ENCODE measurements at regions not wholly inside any gene's neighbourhood (a gene's known extent, or its start where the extent isn't known, plus 50 kb on each side); places are given as distances from the start of the nearest gene placed in this dataset.

DNA sequence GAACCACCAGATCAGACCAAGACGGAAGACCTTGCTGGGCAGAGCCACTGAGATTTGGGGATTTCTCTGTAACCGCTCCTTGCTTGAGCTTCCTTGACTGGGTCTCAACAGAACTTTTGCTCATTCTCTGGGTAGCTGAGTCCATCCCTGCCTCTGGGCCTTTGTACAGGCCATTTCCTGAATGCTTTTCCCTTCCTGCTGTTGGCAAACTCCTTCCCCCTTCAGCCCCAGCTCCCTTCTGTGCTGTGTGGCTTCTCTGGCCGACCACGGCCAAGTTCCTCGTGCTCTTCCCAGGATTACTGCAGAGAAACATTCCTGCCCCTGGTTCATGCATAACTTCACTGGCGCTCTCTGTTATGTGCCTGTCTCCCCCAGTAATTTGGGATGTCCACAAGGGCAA lies 150.5 kb upstream of the GPR26 start:
- intact Hi-C loops (cut with micrococcal nuclease): no loop called here
- Mint-ChIP-seq H3K27me3 (no peaks in the 10 kb centered on the region), H3K9me3 (no peaks in the 10 kb centered on the region), H3K4me1 (ENCODE audit: low read depth) (no peaks in the 10 kb centered on the region), H3K27ac (no peak overlapping the region), H3K4me3 (no peak overlapping the region), H3K36me3 (ENCODE audit: low read depth) (no peaks in the 10 kb centered on the region)
- DNase-seq: no peak
- ChIA-PET CTCF (no interaction called here), POLR2A (no interaction called here)
- TF ChIP-seq, protein P1, sequence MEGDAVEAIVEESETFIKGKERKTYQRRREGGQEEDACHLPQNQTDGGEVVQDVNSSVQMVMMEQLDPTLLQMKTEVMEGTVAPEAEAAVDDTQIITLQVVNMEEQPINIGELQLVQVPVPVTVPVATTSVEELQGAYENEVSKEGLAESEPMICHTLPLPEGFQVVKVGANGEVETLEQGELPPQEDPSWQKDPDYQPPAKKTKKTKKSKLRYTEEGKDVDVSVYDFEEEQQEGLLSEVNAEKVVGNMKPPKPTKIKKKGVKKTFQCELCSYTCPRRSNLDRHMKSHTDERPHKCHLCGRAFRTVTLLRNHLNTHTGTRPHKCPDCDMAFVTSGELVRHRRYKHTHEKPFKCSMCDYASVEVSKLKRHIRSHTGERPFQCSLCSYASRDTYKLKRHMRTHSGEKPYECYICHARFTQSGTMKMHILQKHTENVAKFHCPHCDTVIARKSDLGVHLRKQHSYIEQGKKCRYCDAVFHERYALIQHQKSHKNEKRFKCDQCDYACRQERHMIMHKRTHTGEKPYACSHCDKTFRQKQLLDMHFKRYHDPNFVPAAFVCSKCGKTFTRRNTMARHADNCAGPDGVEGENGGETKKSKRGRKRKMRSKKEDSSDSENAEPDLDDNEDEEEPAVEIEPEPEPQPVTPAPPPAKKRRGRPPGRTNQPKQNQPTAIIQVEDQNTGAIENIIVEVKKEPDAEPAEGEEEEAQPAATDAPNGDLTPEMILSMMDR (IDR thresholded peaks at IDR 0.05): no peak
- no peak for ATAC-seq

DNA sequence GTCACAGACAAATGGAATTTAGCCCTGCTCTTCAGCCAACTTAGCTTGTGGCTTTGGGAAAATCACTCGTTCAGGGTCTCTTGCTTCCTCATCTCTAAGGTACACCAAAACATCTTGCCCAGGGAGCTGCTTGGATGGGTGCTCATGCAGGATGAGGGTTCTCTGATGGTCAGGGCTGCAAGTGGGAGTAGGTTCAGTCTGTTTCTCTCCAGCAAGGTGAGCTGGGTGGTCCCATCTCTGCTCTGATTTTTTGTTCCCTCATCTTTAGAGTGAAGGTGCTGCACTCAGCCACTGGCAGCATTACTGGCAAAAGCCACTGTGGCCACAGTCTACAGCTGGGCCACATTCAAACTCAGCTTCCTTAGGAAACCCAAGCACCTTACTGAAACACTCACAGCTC lies 149.9 kb upstream of the GPR26 start:
- H3K27me3 Mint-ChIP-seq: no peaks in the 10 kb centered on the region
- no peak overlapping the region for H3K4me3 Mint-ChIP-seq
- no peak for DNase-seq
- TF ChIP-seq, protein P1 (IDR thresholded peaks at IDR 0.05): no peak
- H3K4me1 Mint-ChIP-seq (ENCODE audit: low read depth): no peaks in the 10 kb centered on the region
- no peaks in the 10 kb centered on the region for H3K36me3 Mint-ChIP-seq (ENCODE audit: low read depth)
- no peak overlapping the region for H3K27ac Mint-ChIP-seq
- no peaks in the 10 kb centered on the region for H3K9me3 Mint-ChIP-seq
- POLR2A ChIA-PET: no interaction called here
- intact Hi-C loops (cut with micrococcal nuclease): no loop called here
- no peak for ATAC-seq
- CTCF ChIA-PET: no interaction called here

DNA sequence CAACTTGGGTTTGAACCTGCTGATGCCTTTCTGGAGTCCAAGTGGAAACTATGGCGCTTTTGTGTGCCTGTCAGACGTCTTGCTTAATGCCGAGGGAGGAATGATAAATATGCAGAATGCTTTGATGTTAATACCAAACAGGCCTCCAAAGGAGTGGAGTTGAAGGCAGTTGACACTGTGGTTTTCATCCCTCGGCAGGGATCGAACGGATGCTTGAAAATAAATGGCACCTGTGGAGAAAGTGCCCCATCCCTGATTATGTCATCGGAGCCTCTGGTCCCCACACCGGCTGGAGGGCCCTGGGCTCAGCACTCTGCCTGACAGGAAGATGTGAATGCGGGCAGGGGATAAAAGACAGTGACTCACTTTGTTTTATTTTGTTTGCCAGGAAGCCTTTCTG lies 148.7 kb upstream of the GPR26 start:
- intact Hi-C loops (cut with micrococcal nuclease): no loop called here
- no peaks in the 10 kb centered on the region for H3K36me3 Mint-ChIP-seq (ENCODE audit: low read depth)
- ChIA-PET CTCF (no interaction called here), POLR2A (no interaction called here)
- no peak overlapping the region for H3K4me3 Mint-ChIP-seq
- DNase-seq (no peak), ATAC-seq (no peak)
- no peak overlapping the region for H3K27ac Mint-ChIP-seq
- no peaks in the 10 kb centered on the region for H3K4me1 Mint-ChIP-seq (ENCODE audit: low read depth)
- TF ChIP-seq, protein P1 (IDR thresholded peaks at IDR 0.05): no peak
- H3K9me3 Mint-ChIP-seq: no peaks in the 10 kb centered on the region
- no peaks in the 10 kb centered on the region for H3K27me3 Mint-ChIP-seq

DNA sequence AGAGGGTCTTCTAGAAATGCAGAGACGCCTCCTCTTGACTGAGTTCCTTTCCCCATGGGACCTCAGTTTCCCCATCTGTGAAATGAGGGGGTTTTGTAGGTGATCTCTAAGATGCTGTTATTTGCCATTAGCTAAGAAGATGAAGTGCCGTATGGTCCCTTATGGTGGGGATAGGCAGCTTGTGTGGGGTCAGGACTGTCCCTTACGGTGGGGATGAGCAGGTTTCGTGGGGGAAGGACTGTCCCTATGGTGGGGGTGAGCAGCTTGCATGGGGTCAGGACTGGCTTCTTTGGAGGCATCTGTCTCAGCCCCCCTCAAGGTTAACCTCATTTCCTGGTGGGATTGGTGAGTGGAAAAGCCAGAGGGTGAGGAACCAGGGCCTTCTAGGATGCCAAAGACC lies 148.3 kb upstream of the GPR26 start:
- POLR2A ChIA-PET: no interaction called here
- DNase-seq (no peak), ATAC-seq (no peak)
- Mint-ChIP-seq H3K36me3 (ENCODE audit: low read depth) (no peaks in the 10 kb centered on the region), H3K27ac (no peak overlapping the region), H3K4me1 (ENCODE audit: low read depth) (no peaks in the 10 kb centered on the region), H3K27me3 (peaks cover 1% of the 10 kb centered on the region), H3K9me3 (no peaks in the 10 kb centered on the region), H3K4me3 (no peak overlapping the region)
- intact Hi-C loops (cut with micrococcal nuclease): no loop called here
- CTCF ChIA-PET: no interaction called here
- TF ChIP-seq, protein P1 (IDR thresholded peaks at IDR 0.05): no peak

DNA sequence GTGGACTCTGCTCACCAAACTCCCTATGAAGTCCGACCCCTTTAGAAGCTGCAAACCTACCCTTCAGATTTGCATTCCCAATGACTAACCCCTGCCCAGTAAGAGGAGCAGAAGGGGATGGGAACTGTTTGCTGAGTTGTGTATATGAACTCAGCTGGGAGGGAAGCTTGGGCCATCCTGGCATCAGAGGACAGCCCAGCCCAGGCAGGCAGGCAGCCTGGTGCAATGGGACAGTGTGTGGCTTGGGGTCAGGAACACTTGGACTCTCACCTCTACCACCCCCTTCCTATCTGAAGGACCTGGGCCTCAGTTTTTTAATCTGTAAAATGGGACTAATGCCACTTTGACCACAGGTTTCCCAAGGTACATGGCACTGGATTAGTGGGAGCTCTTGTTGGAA lies 147.4 kb upstream of the GPR26 start:
- no peak for DNase-seq
- TF ChIP-seq, protein P1 (IDR thresholded peaks at IDR 0.05): no peak
- Mint-ChIP-seq H3K4me3 (no peak overlapping the region), H3K4me1 (ENCODE audit: low read depth) (no peaks in the 10 kb centered on the region), H3K27me3 (peaks cover 1% of the 10 kb centered on the region), H3K27ac (no peak overlapping the region), H3K9me3 (no peaks in the 10 kb centered on the region), H3K36me3 (ENCODE audit: low read depth) (no peaks in the 10 kb centered on the region)
- ChIA-PET CTCF (no interaction called here), POLR2A (no interaction called here)
- no peak for ATAC-seq
- intact Hi-C loops (cut with micrococcal nuclease): no loop called here
